ENCODE measurements at regions not wholly inside any gene's neighbourhood (a gene's known extent, or its start where the extent isn't known, plus 50 kb on each side); places are given as distances from the start of the nearest gene placed in this dataset.
"Not testable (repeated sequence)": the region's sequence is repeated elsewhere in the genome, so short reads cannot be mapped to it uniquely, and the experiment has no call there.

GRCh38 chr4:9582880-9583279 lies 138.7 kb downstream of the DEFB131A start:
- TF ChIP-seq, protein P1, sequence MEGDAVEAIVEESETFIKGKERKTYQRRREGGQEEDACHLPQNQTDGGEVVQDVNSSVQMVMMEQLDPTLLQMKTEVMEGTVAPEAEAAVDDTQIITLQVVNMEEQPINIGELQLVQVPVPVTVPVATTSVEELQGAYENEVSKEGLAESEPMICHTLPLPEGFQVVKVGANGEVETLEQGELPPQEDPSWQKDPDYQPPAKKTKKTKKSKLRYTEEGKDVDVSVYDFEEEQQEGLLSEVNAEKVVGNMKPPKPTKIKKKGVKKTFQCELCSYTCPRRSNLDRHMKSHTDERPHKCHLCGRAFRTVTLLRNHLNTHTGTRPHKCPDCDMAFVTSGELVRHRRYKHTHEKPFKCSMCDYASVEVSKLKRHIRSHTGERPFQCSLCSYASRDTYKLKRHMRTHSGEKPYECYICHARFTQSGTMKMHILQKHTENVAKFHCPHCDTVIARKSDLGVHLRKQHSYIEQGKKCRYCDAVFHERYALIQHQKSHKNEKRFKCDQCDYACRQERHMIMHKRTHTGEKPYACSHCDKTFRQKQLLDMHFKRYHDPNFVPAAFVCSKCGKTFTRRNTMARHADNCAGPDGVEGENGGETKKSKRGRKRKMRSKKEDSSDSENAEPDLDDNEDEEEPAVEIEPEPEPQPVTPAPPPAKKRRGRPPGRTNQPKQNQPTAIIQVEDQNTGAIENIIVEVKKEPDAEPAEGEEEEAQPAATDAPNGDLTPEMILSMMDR (IDR thresholded peaks at IDR 0.05; ENCODE audit: low read depth, low read length), result not testable (repeated sequence)
- not testable (repeated sequence) for TF ChIP-seq EZH2phosphoT487 (IDR thresholded peaks at IDR 0.05; ENCODE audit: low read depth)
